GM18519 (cell line): ENCODE measurements at regions not wholly inside any gene's neighbourhood (a gene's known extent, or its start where the extent isn't known, plus 50 kb on each side); places are given as distances from the start of the nearest gene placed in this dataset.

Experiments
- ATAC-seq: cut with Tn5 transposase; IDR thresholded peaks from one replicate; pipeline ENCODE4 v1.9.1; 2021; ENCODE audit warnings: mild to moderate bottlenecking, moderate library complexity; ENCODE audit not compliant: unreplicated experiment, low FRiP score

- no peak for ATAC-seq
Observed at GRCh38 chr9:82363682-82364081, 375.1 kb downstream of the SPATA31D1 start.

- no peak for ATAC-seq
Observed at GRCh38 chr9:82367016-82367415, 378.4 kb downstream of the SPATA31D1 start.

GRCh38 chr9:82367929-82368328 is 379.4 kb downstream of the SPATA31D1 start:
- ATAC-seq = no peak

- ATAC-seq = no peak
Observed at GRCh38 chr9:82369251-82369945, 380.8 kb downstream of the SPATA31D1 start.

GRCh38 chr9:82375041-82375440 is 386.5 kb downstream of the SPATA31D1 start:
- no peak for ATAC-seq

- no peak for ATAC-seq
Observed at GRCh38 chr9:82376677-82377232, 388.2 kb downstream of the SPATA31D1 start.

GRCh38 chr9:82382887-82383616 is 394.5 kb downstream of the SPATA31D1 start:
- ATAC-seq = peak; percentile 51

GRCh38 chr9:82385633-82386032 is 397.1 kb downstream of the SPATA31D1 start:
- ATAC-seq = no peak

- ATAC-seq = no peak
Observed at GRCh38 chr9:82397534-82397933, 409.0 kb downstream of the SPATA31D1 start.

- ATAC-seq = no peak
Observed at GRCh38 chr9:82404196-82404870, 415.8 kb downstream of the SPATA31D1 start.

GRCh38 chr9:82404881-82405280 is 416.3 kb downstream of the SPATA31D1 start:
- no peak for ATAC-seq

GRCh38 chr9:82406456-82407085 is 418.0 kb downstream of the SPATA31D1 start:
- ATAC-seq = no peak

GRCh38 chr9:82410306-82410705 is 421.7 kb downstream of the SPATA31D1 start:
- ATAC-seq = peak; percentile 94

GRCh38 chr9:82410866-82411265 is 422.3 kb downstream of the SPATA31D1 start:
- no peak for ATAC-seq

- no peak for ATAC-seq
Observed at GRCh38 chr9:82412586-82413305, 424.2 kb downstream of the SPATA31D1 start.

- no peak for ATAC-seq
Observed at GRCh38 chr9:82417501-82417900, 428.9 kb downstream of the SPATA31D1 start.

- no peak for ATAC-seq
Observed at GRCh38 chr9:82418334-82418733, 429.8 kb downstream of the SPATA31D1 start.

GRCh38 chr9:82419696-82420486 is 431.3 kb downstream of the SPATA31D1 start:
- no peak for ATAC-seq

- ATAC-seq = no peak
Observed at GRCh38 chr9:82421498-82421897, 432.9 kb downstream of the SPATA31D1 start.
